CD4-positive, alpha-beta T cell (primary cell): ENCODE measurements at regions not wholly inside any gene's neighbourhood (a gene's known extent, or its start where the extent isn't known, plus 50 kb on each side); places are given as distances from the start of the nearest gene placed in this dataset.

Experiments
- ATAC-seq: fragments of 200-7000 bp; cut with Tn5 transposase; one replicate; pipeline ENCODE4 v1.10.0; 2022; ENCODE audit warnings: mild to moderate bottlenecking; ENCODE audit not compliant: poor library complexity
- CTCF ChIA-PET: fragments of 350-600 bp; sonication (Branson Sonifier 250); formaldehyde crosslinking; loops from one replicate; lab custom pipeline; 2021; ENCODE audit warnings: antibody characterized with exemption, inconsistent platforms; lab: Charles Lee
- POLR2A ChIA-PET: fragments of 350-600 bp; sonication (Branson Sonifier 250); formaldehyde crosslinking; loops from one replicate; lab custom pipeline; 2021; ENCODE audit warnings: antibody characterized with exemption, inconsistent platforms; lab: Charles Lee
- DNase-seq, 14 experiments: peaks; one replicate each; pipeline ENCODE4 v3.0.0-alpha.2; 2013 to 2020; ENCODE audit warnings: mixed read lengths in 2 of 14
- H3K27ac ChIP-seq, 2 donors: one replicate each; pipeline versions ENCODE4 v1.5.1 to v1.7.0; 2013; ENCODE audit warnings: low read length in 2 of 2, low read depth in 1 of 2, mild to moderate bottlenecking in 1 of 2
- H3K27me3 ChIP-seq, 2 experiments: 1 replicate in 1 of 2; 2 replicates in 1 of 2; pipeline versions ENCODE4 v1.6.1 to v1.7.0; 2013; ENCODE audit warnings: low read length in 2 of 2, control low read depth in 1 of 2, mild to moderate bottlenecking in 1 of 2, moderate library complexity in 1 of 2; ENCODE audit not compliant: insufficient read depth in 2 of 2, control insufficient read depth in 1 of 2
- H3K36me3 ChIP-seq: one replicate; pipeline ENCODE4 v1.6.1; 2013; ENCODE audit warnings: low read length, control low read depth; ENCODE audit not compliant: insufficient read depth
- H3K4me1 ChIP-seq: one replicate; pipeline ENCODE4 v1.6.1; 2013; ENCODE audit warnings: low read length, control low read depth; ENCODE audit not compliant: insufficient read depth
- H3K4me3 ChIP-seq: one replicate; pipeline ENCODE4 v1.5.1; 2013; ENCODE audit warnings: mild to moderate bottlenecking, low read length, moderate library complexity
- H3K9me3 ChIP-seq, 2 experiments: 1 replicate in 1 of 2; 2 replicates in 1 of 2; pipeline versions ENCODE4 v1.6.1 to v1.7.0; 2013; ENCODE audit warnings: low read length in 2 of 2, mild to moderate bottlenecking in 2 of 2, control low read depth in 1 of 2, moderate library complexity in 1 of 2; ENCODE audit not compliant: control insufficient read depth in 1 of 2, insufficient read depth in 1 of 2
- H3K27ac Mint-ChIP-seq: one replicate; pipeline ENCODE4 v1.8.0; 2020; ENCODE audit warnings: mixed read lengths
- H3K27me3 Mint-ChIP-seq: one replicate; pipeline ENCODE4 v1.8.0; 2021; ENCODE audit warnings: mixed read lengths
- H3K36me3 Mint-ChIP-seq: one replicate; pipeline ENCODE4 v1.8.0; 2021; ENCODE audit warnings: low read depth, mixed read lengths
- H3K4me1 Mint-ChIP-seq: one replicate; pipeline ENCODE4 v1.8.0; 2021; ENCODE audit warnings: low read depth, mixed read lengths
- H3K4me3 Mint-ChIP-seq: one replicate; pipeline ENCODE4 v1.8.0; 2020; ENCODE audit warnings: mild to moderate bottlenecking, mixed read lengths
- H3K9me3 Mint-ChIP-seq: one replicate; pipeline ENCODE4 v1.8.0; 2020; ENCODE audit warnings: mixed read lengths
- intact Hi-C, 2 experiments: fragments of 100-400 bp; cut with DNase I in 1 of 2; cut with micrococcal nuclease in 1 of 2; formaldehyde crosslinking; loops; one replicate each; pipeline versions ENCODE4 v1.15.1 to v1.9.0; 2023 to 2025; cut with DNase I, micrococcal nuclease
- TF ChIP-seq, protein P1 (sequence below): fragments of 200-600 bp; IDR thresholded peaks from one replicate; pipeline ENCODE4 v1.8.0; 2022; ENCODE audit warnings: antibody characterized with exemption, mild to moderate bottlenecking

DNA sequence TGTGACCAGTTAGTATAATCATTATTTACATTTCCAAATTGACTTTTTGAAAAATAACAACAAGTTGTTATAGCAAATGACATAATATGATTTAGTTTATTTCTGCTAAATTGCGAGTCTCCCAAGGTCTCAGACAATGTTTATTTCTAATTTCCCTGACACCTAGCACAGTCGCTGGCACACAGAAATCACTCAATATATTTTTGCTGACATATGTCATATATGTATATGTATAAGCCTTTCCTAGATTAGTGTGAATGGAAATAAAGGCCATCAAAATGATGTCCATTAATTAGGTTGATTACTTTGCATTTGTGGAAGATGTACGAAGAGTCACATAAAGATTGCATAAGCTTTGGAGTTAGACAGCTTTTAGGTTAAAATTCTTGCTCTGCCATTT lies 136.7 kb upstream of the CDH2 start:
- CTCF ChIA-PET: no interaction called here
- POLR2A ChIA-PET: no interaction called here
- H3K27me3 ChIP-seq: no peaks in the 10 kb centered on the region
- H3K36me3 ChIP-seq: no peaks in the 10 kb centered on the region
- TF ChIP-seq, protein P1, sequence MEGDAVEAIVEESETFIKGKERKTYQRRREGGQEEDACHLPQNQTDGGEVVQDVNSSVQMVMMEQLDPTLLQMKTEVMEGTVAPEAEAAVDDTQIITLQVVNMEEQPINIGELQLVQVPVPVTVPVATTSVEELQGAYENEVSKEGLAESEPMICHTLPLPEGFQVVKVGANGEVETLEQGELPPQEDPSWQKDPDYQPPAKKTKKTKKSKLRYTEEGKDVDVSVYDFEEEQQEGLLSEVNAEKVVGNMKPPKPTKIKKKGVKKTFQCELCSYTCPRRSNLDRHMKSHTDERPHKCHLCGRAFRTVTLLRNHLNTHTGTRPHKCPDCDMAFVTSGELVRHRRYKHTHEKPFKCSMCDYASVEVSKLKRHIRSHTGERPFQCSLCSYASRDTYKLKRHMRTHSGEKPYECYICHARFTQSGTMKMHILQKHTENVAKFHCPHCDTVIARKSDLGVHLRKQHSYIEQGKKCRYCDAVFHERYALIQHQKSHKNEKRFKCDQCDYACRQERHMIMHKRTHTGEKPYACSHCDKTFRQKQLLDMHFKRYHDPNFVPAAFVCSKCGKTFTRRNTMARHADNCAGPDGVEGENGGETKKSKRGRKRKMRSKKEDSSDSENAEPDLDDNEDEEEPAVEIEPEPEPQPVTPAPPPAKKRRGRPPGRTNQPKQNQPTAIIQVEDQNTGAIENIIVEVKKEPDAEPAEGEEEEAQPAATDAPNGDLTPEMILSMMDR: no peak
- Mint-ChIP-seq H3K27me3 (no peaks in the 10 kb centered on the region), H3K4me1 (no peaks in the 10 kb centered on the region), H3K4me3 (no peak overlapping the region), H3K36me3 (no peaks in the 10 kb centered on the region), H3K27ac (no peak overlapping the region), H3K9me3 (peaks cover 10% of the 10 kb centered on the region)
- no peaks in the 10 kb centered on the region for H3K4me1 ChIP-seq
- ATAC-seq: no peak
- DNase-seq: no peak
- intact Hi-C loops: no loop called here
- no peak overlapping the region for H3K4me3 ChIP-seq
- peaks cover 3 to 5% of the 10 kb centered on the region in 2 experiments for H3K9me3 ChIP-seq
- no peak overlapping the region for H3K27ac ChIP-seq

DNA sequence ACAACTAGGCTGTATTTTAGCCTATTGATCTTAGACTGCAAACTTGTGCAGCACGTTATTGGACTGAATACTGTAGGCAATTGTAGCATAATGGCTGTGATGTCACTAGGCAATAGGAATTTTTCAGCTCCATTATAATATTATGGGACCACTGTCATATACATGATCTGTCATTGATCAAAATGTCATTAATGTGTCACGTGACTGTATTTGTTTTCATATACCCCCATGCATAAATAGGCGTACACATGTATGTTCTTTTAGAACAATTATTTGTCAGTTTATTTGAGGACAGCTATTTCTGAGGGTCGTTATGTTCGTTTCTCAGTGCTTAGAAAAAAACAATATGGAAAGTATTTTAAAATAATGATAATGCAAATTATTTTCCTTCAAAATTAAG lies 111.9 kb upstream of the CDH2 start:
- Histone ChIP-seq H3K9me3 (peaks cover 0 to 5% of the 10 kb centered on the region in 2 experiments), H3K4me1 (no peaks in the 10 kb centered on the region), H3K4me3 (no peak overlapping the region), H3K27ac (no peak overlapping the region), H3K36me3 (no peaks in the 10 kb centered on the region), H3K27me3 (no peaks in the 10 kb centered on the region)
- Mint-ChIP-seq H3K36me3 (no peaks in the 10 kb centered on the region), H3K9me3 (peaks cover 13% of the 10 kb centered on the region), H3K4me3 (no peak overlapping the region), H3K27ac (no peak overlapping the region), H3K4me1 (no peaks in the 10 kb centered on the region), H3K27me3 (no peaks in the 10 kb centered on the region)
- ChIA-PET CTCF (no interaction called here), POLR2A (no interaction called here)
- DNase-seq (no peak), ATAC-seq (no peak)
- intact Hi-C loops: no loop called here
- TF ChIP-seq, protein P1: no peak

GRCh38 chr18:28287146-28287545 lies 110.2 kb upstream of the CDH2 start:
- POLR2A ChIA-PET: no interaction called here
- no peaks in the 10 kb centered on the region for H3K27me3 Mint-ChIP-seq
- DNase-seq (no peak), ATAC-seq (no peak)
- no peak overlapping the region for H3K27ac Mint-ChIP-seq
- H3K27ac ChIP-seq: no peak overlapping the region
- CTCF ChIA-PET: no interaction called here
- TF ChIP-seq, protein P1: no peak
- H3K9me3 ChIP-seq: peaks cover 0 to 8% of the 10 kb centered on the region in 2 experiments
- H3K9me3 Mint-ChIP-seq: peaks cover 13% of the 10 kb centered on the region
- H3K36me3 ChIP-seq: no peaks in the 10 kb centered on the region
- H3K4me1 ChIP-seq: no peaks in the 10 kb centered on the region
- H3K4me1 Mint-ChIP-seq: no peaks in the 10 kb centered on the region
- H3K27me3 ChIP-seq: no peaks in the 10 kb centered on the region
- intact Hi-C loops: no loop called here
- H3K4me3 ChIP-seq: no peak overlapping the region
- H3K4me3 Mint-ChIP-seq: no peak overlapping the region
- no peaks in the 10 kb centered on the region for H3K36me3 Mint-ChIP-seq
